ENCODE measurements at regions not wholly inside any gene's neighbourhood (a gene's known extent, or its start where the extent isn't known, plus 50 kb on each side); places are given as distances from the start of the nearest gene placed in this dataset. TPM values are rescaled to one million over a fixed set of nuclear protein-coding genes. Genes with fewer than 3 reads are reported as not detected.

DNA sequence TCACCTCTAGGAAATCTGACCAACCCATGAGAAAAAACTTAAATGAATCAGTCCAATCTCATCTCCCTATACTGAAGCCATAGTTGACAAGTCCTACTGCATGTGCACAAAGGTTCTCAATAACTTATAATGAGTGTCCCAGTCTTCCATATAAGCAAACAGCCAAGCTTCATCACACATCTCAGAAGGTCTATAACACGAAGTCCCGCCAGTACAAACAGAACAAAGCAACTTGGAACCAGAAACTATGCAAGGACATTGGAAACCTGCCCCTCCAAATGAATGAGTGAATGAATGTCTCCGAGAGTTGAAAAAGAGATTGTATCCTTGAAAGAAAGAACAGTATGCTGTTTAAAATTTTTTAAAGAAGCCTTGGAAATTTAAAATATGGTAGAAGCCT is 53.6 kb upstream of the IPO9 start:
- Mint-ChIP-seq H3K4me3 (ENCODE audit: low read depth, unreplicated experiment) (no peak overlapping the region), H3K4me1 (ENCODE audit: low read depth, unreplicated experiment) (peaks cover 13% of the 10 kb centered on the region), H3K27me3 (ENCODE audit: unreplicated experiment) (peaks cover 13% of the 10 kb centered on the region), H3K9me3 (ENCODE audit: low read depth, unreplicated experiment) (no peaks in the 10 kb centered on the region), H3K36me3 (ENCODE audit: insufficient read depth, unreplicated experiment) (no peaks in the 10 kb centered on the region), H3K27ac (ENCODE audit: unreplicated experiment) (no peak overlapping the region)
- CTCF ChIA-PET = no interaction called here
- no TSS peak for BruUV-seq (replicated peaks)
- intact Hi-C loops (cut with micrococcal nuclease; ENCODE audit: unreplicated experiment) = no loop called here
- no peak for DNase-seq
- TF ChIP-seq, protein P1, sequence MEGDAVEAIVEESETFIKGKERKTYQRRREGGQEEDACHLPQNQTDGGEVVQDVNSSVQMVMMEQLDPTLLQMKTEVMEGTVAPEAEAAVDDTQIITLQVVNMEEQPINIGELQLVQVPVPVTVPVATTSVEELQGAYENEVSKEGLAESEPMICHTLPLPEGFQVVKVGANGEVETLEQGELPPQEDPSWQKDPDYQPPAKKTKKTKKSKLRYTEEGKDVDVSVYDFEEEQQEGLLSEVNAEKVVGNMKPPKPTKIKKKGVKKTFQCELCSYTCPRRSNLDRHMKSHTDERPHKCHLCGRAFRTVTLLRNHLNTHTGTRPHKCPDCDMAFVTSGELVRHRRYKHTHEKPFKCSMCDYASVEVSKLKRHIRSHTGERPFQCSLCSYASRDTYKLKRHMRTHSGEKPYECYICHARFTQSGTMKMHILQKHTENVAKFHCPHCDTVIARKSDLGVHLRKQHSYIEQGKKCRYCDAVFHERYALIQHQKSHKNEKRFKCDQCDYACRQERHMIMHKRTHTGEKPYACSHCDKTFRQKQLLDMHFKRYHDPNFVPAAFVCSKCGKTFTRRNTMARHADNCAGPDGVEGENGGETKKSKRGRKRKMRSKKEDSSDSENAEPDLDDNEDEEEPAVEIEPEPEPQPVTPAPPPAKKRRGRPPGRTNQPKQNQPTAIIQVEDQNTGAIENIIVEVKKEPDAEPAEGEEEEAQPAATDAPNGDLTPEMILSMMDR (IDR thresholded peaks at IDR 0.05; ENCODE audit: unreplicated experiment) = no peak

DNA sequence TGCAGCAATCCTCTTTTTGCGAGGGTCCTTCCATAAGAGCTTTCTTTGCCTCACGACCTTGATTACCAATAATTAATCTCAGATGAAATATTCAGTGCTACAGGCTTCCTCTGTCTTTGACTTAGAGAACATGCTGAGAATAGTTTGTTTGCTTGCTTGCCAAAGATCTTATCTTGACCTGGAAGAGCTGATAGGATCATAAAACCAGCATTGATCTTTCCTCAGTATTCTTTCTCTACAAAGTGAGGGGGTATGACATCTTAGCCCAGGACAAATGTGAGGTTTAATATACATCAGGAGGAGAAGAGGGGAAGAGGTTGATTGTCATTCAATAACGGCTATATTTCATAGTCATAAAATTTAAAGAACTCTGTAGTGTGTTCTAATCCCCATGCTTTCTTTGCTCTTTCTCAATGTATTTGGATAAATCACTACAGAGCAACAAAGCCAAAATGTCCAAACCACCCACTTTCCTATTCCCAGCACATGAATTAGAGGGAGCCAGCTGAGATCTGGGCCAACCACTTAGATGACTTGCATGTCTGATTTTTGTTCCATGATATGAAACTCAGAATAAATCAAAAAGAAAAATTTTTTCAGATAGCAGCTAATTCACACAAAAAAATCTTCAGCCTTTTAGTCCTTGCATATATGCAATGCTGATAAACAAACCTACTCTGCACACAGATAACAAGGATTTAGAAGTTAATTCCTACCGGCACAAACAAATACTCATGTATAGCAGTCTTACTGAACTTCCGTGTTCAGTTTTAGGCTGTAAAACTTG is 50.5 kb upstream of the IPO9 start:
- Mint-ChIP-seq H3K4me1 (ENCODE audit: low read depth, unreplicated experiment) (peaks cover 11% of the 10 kb centered on the region), H3K27ac (ENCODE audit: unreplicated experiment) (no peak overlapping the region), H3K27me3 (ENCODE audit: unreplicated experiment) (peaks cover 13% of the 10 kb centered on the region), H3K36me3 (ENCODE audit: insufficient read depth, unreplicated experiment) (no peaks in the 10 kb centered on the region), H3K9me3 (ENCODE audit: low read depth, unreplicated experiment) (no peaks in the 10 kb centered on the region), H3K4me3 (ENCODE audit: low read depth, unreplicated experiment) (no peak overlapping the region)
- intact Hi-C loops (cut with micrococcal nuclease; ENCODE audit: unreplicated experiment) = no loop called here
- CTCF ChIA-PET = interaction anchor here (1.2 to 1.6 kb wide), 3 partner anchors 10 to 17 kb away, joined by 4 to 9 read pairs (median 5); no protein-coding TSS in a partner anchor
- DNase-seq = no peak
- TF ChIP-seq, protein P1 (IDR thresholded peaks at IDR 0.05; ENCODE audit: unreplicated experiment) = no peak
- BruUV-seq (replicated peaks) = no TSS peak

Small RNA genes in the stretch of these regions (microRNA-seq; reads per million reads assigned to microRNA genes)
- gene MIR5191 = not detected
